ENCODE measurements at regions not wholly inside any gene's neighbourhood (a gene's known extent, or its start where the extent isn't known, plus 50 kb on each side); places are given as distances from the start of the nearest gene placed in this dataset.

DNA sequence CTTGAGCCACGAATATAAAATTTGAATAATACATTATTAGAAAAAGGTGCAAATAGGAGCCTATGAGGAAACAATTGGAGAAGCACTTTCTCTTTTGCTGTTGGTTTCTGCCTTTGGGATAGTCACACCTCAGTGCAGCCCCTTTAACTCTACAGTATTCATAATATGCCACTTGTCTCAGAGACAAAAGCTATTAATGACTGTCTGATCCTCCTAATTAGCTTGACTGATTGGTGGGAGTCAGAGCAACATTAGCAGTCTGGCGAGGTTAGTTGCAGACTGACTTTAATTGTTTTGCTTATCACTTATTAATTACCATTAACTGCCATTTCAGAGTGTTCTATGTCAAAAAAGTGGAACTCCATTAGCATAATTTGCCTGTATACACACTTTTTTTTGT is 225.0 kb upstream of the ARHGEF26 start:
- WGBS, 2 donors = 48 to 57% methylated on average over 2 of the region's 2 CpGs

DNA sequence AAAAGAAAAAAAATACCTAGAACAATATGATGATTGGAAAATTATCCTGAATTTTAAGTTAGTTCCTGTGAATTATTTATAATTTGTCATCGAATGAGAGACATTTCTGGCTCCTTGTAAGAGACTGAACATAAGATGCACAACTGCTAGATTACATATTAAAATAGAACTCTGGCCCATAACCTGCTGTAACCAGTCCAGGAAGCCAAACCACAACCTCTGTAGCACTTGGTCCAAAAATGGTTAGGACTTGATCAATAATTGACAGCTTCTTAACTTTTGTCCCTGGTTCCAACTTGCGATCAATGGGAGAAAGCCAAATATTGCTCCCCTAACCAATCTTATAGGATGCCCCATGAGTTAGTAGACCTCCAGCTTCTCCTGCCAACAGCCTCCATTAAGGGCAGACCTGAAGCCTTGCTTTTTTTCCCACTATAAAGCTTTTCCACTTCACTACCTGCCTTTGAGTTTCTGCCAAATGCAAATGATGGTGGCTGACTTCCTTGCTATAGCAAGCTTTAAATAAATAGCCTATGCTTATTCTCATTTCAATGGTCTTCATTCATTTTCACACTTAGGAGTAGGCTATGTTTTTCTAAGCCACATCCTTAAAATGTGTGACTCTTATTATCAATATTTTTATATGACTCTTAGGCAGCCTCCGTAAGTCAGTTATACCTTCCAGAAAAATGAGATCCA is 224.0 kb upstream of the ARHGEF26 start:
- Histone ChIP-seq H3K4me1 (no peaks in the 10 kb centered on the region), H3K4me3 (no peak overlapping the region), H3K27me3 (no peaks in the 10 kb centered on the region), H3K27ac (no peak overlapping the region), H3K9me3 (no peaks in the 10 kb centered on the region), H3K36me3 (replicated peaks in 1 of 2; ENCODE audit: insufficient read depth in 1 of 2, low read depth in 2 of 2) (no peaks in the 10 kb centered on the region)
- intact Hi-C loops (cut with DNase I) = no loop called here
- no peak for DNase-seq
- TF ChIP-seq, protein P1, sequence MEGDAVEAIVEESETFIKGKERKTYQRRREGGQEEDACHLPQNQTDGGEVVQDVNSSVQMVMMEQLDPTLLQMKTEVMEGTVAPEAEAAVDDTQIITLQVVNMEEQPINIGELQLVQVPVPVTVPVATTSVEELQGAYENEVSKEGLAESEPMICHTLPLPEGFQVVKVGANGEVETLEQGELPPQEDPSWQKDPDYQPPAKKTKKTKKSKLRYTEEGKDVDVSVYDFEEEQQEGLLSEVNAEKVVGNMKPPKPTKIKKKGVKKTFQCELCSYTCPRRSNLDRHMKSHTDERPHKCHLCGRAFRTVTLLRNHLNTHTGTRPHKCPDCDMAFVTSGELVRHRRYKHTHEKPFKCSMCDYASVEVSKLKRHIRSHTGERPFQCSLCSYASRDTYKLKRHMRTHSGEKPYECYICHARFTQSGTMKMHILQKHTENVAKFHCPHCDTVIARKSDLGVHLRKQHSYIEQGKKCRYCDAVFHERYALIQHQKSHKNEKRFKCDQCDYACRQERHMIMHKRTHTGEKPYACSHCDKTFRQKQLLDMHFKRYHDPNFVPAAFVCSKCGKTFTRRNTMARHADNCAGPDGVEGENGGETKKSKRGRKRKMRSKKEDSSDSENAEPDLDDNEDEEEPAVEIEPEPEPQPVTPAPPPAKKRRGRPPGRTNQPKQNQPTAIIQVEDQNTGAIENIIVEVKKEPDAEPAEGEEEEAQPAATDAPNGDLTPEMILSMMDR (IDR thresholded peaks at IDR 0.05) = no peak
- TF ChIP-seq POLR2A (IDR thresholded peaks at IDR 0.05) = no peak
- ATAC-seq = no peak
- WGBS, 2 donors = 45 to 57% methylated on average over 3 of the region's 3 CpGs

More for the DNA sequence above, 225.0 kb upstream of the ARHGEF26 start:
- no peak for ATAC-seq
- no peak overlapping the region for H3K27ac ChIP-seq
- no peaks in the 10 kb centered on the region for H3K36me3 ChIP-seq (replicated peaks in 1 of 2; ENCODE audit: insufficient read depth in 1 of 2, low read depth in 2 of 2)
- no peak overlapping the region for H3K4me3 ChIP-seq
- DNase-seq = no peak
- TF ChIP-seq, protein P1 (IDR thresholded peaks at IDR 0.05) = no peak
- TF ChIP-seq POLR2A (IDR thresholded peaks at IDR 0.05) = no peak
- H3K4me1 ChIP-seq = no peaks in the 10 kb centered on the region
- H3K27me3 ChIP-seq = no peaks in the 10 kb centered on the region
- no peaks in the 10 kb centered on the region for H3K9me3 ChIP-seq
- intact Hi-C loops (cut with DNase I) = no loop called here

DNA sequence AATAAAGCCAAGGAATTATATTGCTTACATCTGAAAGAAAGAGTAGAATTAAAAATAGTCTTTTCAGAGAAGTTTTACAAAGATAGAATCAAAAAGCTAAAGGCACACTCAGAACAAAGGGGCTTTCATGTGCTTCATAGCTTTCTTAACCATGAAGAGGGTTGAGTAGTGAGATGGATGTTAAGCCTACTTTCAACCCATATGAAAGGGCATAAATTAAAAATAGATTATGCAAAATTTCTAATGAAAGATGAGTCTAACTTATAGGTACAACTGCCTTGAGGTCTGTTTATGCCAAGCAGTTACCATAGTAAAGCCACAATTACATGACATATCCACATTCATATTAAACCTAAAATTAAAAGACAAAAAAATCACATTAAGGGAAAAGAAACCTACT is 223.3 kb upstream of the ARHGEF26 start:
- H3K27ac ChIP-seq = no peak overlapping the region
- intact Hi-C loops (cut with DNase I) = no loop called here
- no peaks in the 10 kb centered on the region for H3K36me3 ChIP-seq (replicated peaks in 1 of 2; ENCODE audit: insufficient read depth in 1 of 2, low read depth in 2 of 2)
- no peak overlapping the region for H3K4me3 ChIP-seq
- DNase-seq (no peak), ATAC-seq (no peak)
- H3K27me3 ChIP-seq = no peaks in the 10 kb centered on the region
- TF ChIP-seq, protein P1 (IDR thresholded peaks at IDR 0.05) = no peak
- TF ChIP-seq POLR2A (IDR thresholded peaks at IDR 0.05) = no peak
- H3K9me3 ChIP-seq = no peaks in the 10 kb centered on the region
- no peaks in the 10 kb centered on the region for H3K4me1 ChIP-seq

DNA sequence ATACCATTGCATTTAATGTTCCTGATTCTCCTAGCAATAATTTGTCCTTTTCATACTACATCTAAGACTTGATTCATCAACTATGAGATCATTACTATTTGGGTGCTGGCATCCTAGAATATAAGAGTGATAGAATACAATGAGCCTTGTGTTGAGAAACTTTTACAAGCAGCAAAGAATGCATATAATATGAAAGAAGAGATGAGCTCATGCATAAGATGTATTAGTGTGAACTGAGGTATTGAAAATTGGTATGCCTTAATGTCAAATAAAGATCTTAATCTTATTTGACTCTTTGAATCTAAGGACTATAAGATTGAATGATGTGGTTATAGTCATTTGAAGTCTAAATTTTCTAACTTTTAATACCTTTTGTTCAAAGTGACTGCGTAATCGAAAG is 220.0 kb upstream of the ARHGEF26 start:
- H3K9me3 ChIP-seq = no peaks in the 10 kb centered on the region
- intact Hi-C loops (cut with DNase I) = no loop called here
- no peak overlapping the region for H3K27ac ChIP-seq
- TF ChIP-seq, protein P1 (IDR thresholded peaks at IDR 0.05) = no peak
- TF ChIP-seq POLR2A (IDR thresholded peaks at IDR 0.05) = no peak
- peaks cover 0 to 5% of the 10 kb centered on the region in 2 donors for H3K27me3 ChIP-seq
- H3K4me3 ChIP-seq = no peak overlapping the region
- WGBS, 2 donors = 91 to 92% methylated on average over 2 of the region's 2 CpGs
- DNase-seq = no peak
- no peaks in the 10 kb centered on the region for H3K36me3 ChIP-seq (replicated peaks in 1 of 2; ENCODE audit: insufficient read depth in 1 of 2, low read depth in 2 of 2)
- no peaks in the 10 kb centered on the region for H3K4me1 ChIP-seq
- ATAC-seq = no peak

DNA sequence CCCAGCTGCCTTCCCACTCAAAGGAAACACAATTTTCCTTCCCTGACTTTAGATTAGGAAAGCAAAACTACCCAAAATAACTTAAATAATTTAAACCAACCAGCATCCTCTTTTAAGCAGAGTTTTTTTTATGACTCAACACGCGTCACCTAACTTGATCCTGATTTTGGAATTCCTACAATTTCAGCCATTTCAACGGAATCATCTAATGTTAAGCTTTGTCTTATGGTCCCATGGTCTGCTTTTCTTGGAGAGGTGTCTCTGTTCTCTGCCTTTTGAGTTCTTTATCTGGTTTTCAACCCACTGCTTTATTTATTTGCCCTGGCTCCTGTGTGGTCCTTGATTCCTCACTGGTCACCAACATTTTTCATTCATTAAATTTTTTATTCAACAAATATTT is 219.2 kb upstream of the ARHGEF26 start:
- Histone ChIP-seq H3K27ac (no peak overlapping the region), H3K36me3 (replicated peaks in 1 of 2; ENCODE audit: insufficient read depth in 1 of 2, low read depth in 2 of 2) (no peaks in the 10 kb centered on the region), H3K9me3 (no peaks in the 10 kb centered on the region), H3K27me3 (peaks cover 0 to 5% of the 10 kb centered on the region in 2 donors), H3K4me3 (no peak overlapping the region), H3K4me1 (no peaks in the 10 kb centered on the region)
- intact Hi-C loops (cut with DNase I) = no loop called here
- no peak for DNase-seq
- no peak for TF ChIP-seq POLR2A (IDR thresholded peaks at IDR 0.05)
- TF ChIP-seq, protein P1 (IDR thresholded peaks at IDR 0.05) = no peak
- ATAC-seq = no peak
- WGBS, 2 donors = 82 to 94% methylated on average over 3 of the region's 3 CpGs

Data from body of pancreas (tissue), 4 donors.